Stimulated activated effector memory CD8-positive, alpha-beta T cell treated with anti-CD3 and anti-CD28 coated beads, Interleukin-12 subunit alpha, Interleukin-12 subunit beta, amount 100 ng/mL, for 72 hours (primary cell): ENCODE measurements at regions not wholly inside any gene's neighbourhood (a gene's known extent, or its start where the extent isn't known, plus 50 kb on each side); places are given as distances from the start of the nearest gene placed in this dataset.

Experiments used
- ATAC-seq: fragments of 150-1000 bp; cut with Tn5 transposase; 2 replicates; pipeline ENCODE4 v1.10.0; 2021
- DNase-seq, 2 donors: peaks; one replicate each; pipeline ENCODE4 v3.0.0; 2021 to 2022; ENCODE audit warnings: low spot score in 2 of 2
- H3K27ac Mint-ChIP-seq: one replicate; pipeline ENCODE4 v1.8.0; 2022; ENCODE audit warnings: mild to moderate bottlenecking, mixed read lengths
- H3K36me3 Mint-ChIP-seq: one replicate; pipeline ENCODE4 v1.8.0; 2022; ENCODE audit warnings: mild to moderate bottlenecking, mixed read lengths
- H3K4me1 Mint-ChIP-seq: one replicate; pipeline ENCODE4 v1.8.0; 2022; ENCODE audit warnings: mixed read lengths
- H3K4me3 Mint-ChIP-seq: one replicate; pipeline ENCODE4 v1.8.0; 2022; ENCODE audit warnings: mild to moderate bottlenecking, mixed read lengths
- H3K9me3 Mint-ChIP-seq: one replicate; pipeline ENCODE4 v1.8.0; 2022; ENCODE audit warnings: mixed read lengths

GRCh38 chr12:85352016-85352415 lies 72.0 kb downstream of the ALX1 start:
- H3K9me3 Mint-ChIP-seq = peaks cover 9% of the 10 kb centered on the region

GRCh38 chr12:85356596-85357385 lies 76.8 kb downstream of the ALX1 start:
- DNase-seq (no peak), ATAC-seq (no peak)
- H3K4me3 Mint-ChIP-seq = no peak overlapping the region
- H3K36me3 Mint-ChIP-seq = no peaks in the 10 kb centered on the region
- H3K4me1 Mint-ChIP-seq = no peaks in the 10 kb centered on the region
- no peak overlapping the region for H3K27ac Mint-ChIP-seq
- H3K9me3 Mint-ChIP-seq = peaks cover 16% of the 10 kb centered on the region

More at GRCh38 chr12:85352016-85352415, 72.0 kb downstream of the ALX1 start:
- no peak for ATAC-seq
- Mint-ChIP-seq H3K36me3 (no peaks in the 10 kb centered on the region), H3K4me3 (no peak overlapping the region), H3K4me1 (no peaks in the 10 kb centered on the region), H3K27ac (no peak overlapping the region)
- no peak for DNase-seq

- ATAC-seq = no peak
- H3K36me3 Mint-ChIP-seq = no peaks in the 10 kb centered on the region
- no peaks in the 10 kb centered on the region for H3K4me1 Mint-ChIP-seq
- H3K27ac Mint-ChIP-seq = no peak overlapping the region
- DNase-seq = no peak
- no peak overlapping the region for H3K4me3 Mint-ChIP-seq
- H3K9me3 Mint-ChIP-seq = peaks cover 17% of the 10 kb centered on the region
Measured at GRCh38 chr12:85357609-85358008, 77.6 kb downstream of the ALX1 start.

DNA sequence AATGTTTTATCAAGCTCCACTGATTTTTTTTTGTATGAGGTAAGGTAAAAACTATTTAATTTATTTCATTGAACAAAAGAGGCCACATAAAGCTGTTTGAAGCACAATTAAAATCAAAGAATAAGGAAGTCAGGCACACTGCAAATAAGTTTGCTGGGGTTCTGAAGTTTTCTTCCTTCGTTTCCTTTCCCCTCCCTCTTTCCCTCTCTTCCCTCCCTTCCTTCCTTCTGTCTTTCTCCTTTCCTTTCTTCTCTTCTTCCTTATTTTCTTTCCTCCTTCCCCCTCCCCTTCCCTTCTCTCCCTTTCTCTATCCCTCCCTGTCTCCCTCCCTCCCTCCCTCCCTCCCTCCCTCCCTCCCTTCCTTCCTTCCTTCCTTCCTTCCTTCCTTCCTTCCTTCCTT lies 78.7 kb downstream of the ALX1 start:
- H3K36me3 Mint-ChIP-seq = no peaks in the 10 kb centered on the region
- no peak for DNase-seq
- no peaks in the 10 kb centered on the region for H3K4me1 Mint-ChIP-seq
- H3K27ac Mint-ChIP-seq = no peak overlapping the region
- no peak for ATAC-seq
- H3K9me3 Mint-ChIP-seq = peaks cover 17% of the 10 kb centered on the region
- H3K4me3 Mint-ChIP-seq = no peak overlapping the region

DNA sequence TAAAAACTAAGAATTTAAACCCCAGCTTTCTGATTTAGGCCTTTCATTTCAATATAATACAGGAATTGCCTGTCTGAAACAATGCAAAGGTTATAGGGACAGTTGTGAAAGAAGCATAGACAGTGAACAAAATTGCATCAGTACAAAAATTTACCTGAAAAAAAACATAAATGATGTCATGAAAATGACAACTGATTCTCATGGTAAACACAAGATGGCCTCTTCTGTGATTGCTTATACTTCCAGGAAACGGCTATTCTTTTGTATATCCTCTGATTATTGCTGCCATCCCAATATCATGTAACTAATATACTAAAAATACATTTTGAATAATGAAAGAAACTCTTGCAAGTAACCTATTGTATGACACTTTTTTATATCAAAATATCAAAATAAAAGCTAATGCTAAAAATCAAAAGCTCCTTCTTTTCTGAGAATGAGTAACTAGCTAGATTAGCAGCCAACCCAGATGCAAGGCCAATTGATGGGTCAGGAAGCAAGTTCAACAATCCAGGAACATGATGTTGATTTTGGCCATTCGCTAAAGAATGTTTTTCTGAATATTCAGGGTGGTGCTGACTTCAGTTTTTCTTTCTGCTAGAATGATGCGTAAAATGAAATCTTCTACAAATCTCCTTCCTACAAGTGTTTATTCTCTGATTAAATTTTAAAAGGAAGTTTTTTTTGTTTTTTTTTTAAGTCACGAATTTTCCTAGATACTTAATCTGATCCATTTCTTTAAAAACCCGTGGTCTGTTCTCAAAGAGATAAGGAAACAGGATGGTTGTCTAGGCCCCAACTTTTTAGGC lies 83.6 kb downstream of the ALX1 start:
- Mint-ChIP-seq H3K4me3 (no peak overlapping the region), H3K27ac (no peak overlapping the region), H3K9me3 (peaks cover 9% of the 10 kb centered on the region), H3K36me3 (no peaks in the 10 kb centered on the region), H3K4me1 (no peaks in the 10 kb centered on the region)
- ATAC-seq = no peak
- DNase-seq = no peak

DNA sequence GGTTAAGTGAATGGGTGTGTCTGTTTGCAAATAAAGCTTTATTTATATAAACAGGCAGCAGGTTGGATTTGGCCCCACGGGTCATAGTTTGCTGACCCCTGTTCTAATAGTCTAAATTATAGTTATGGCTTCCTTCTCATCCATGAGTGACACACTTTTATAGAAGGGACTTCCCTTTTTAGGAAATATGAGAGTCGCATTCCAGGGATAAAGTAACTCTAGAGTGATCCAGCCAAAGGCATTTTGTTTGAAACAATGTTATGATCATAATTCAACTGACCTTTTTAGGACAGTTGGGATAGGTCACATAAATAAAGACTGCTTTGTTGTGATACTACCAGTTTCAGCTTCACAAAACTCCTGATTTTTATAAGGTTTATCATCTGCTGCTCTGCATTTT lies 87.9 kb downstream of the ALX1 start:
- Mint-ChIP-seq H3K4me3 (no peak overlapping the region), H3K9me3 (peaks cover 3% of the 10 kb centered on the region), H3K27ac (no peak overlapping the region), H3K36me3 (no peaks in the 10 kb centered on the region), H3K4me1 (no peaks in the 10 kb centered on the region)
- DNase-seq (no peak), ATAC-seq (no peak)

GRCh38 chr12:85369365-85370154 lies 89.5 kb downstream of the ALX1 start:
- no peaks in the 10 kb centered on the region for H3K4me1 Mint-ChIP-seq
- no peak overlapping the region for H3K27ac Mint-ChIP-seq
- no peak overlapping the region for H3K4me3 Mint-ChIP-seq
- no peak for ATAC-seq
- H3K36me3 Mint-ChIP-seq = no peaks in the 10 kb centered on the region
- peaks cover 8% of the 10 kb centered on the region for H3K9me3 Mint-ChIP-seq
- DNase-seq = no peak

GRCh38 chr12:85373045-85373444 lies 93.0 kb downstream of the ALX1 start:
- H3K27ac Mint-ChIP-seq = no peak overlapping the region
- H3K9me3 Mint-ChIP-seq = peaks cover 8% of the 10 kb centered on the region
- H3K4me3 Mint-ChIP-seq = no peak overlapping the region
- no peaks in the 10 kb centered on the region for H3K36me3 Mint-ChIP-seq
- DNase-seq = no peak
- no peaks in the 10 kb centered on the region for H3K4me1 Mint-ChIP-seq
- no peak for ATAC-seq

DNA sequence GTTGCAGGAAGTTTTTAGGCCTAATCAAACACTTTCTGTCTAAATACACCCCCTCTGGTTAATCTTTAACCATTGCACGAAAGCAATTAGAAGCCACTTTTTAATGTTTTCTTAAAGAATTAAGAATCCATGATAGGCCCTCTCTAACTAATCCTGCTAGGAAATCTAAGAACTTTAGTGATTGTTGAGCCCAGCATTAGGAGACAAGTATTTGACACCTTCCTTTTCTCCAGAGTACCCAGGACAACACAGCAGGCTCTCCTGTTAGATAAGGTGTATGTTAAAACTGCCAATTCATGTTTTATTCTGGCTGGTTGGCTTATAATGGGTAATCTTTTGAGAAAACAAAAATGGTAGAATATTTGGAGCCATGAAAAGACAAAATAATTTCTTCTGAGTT lies 95.0 kb downstream of the ALX1 start:
- no peak for DNase-seq
- H3K4me1 Mint-ChIP-seq = no peaks in the 10 kb centered on the region
- ATAC-seq = no peak
- H3K36me3 Mint-ChIP-seq = no peaks in the 10 kb centered on the region
- peaks cover 8% of the 10 kb centered on the region for H3K9me3 Mint-ChIP-seq
- H3K27ac Mint-ChIP-seq = no peak overlapping the region
- H3K4me3 Mint-ChIP-seq = no peak overlapping the region

DNA sequence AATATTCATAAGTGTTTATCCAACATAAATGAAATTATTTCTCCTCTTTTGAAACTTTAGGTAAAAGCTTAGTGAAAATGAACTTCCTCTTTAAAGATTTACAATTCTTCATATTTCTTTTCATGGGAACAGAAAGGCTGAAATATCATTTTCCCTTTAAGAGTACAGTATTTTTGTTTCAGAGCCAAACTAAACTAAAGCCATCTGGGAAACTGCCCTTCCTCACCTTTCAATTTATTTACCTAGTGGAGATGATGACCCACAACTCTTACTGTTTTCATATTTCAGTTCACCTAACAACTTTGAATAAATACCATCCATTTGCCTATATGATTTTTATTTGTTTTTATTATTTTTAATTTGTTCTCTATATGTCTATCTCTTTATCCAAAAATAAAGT lies 105.4 kb downstream of the ALX1 start:
- Mint-ChIP-seq H3K9me3 (peaks cover 15% of the 10 kb centered on the region), H3K4me3 (no peak overlapping the region), H3K4me1 (no peaks in the 10 kb centered on the region), H3K27ac (no peak overlapping the region), H3K36me3 (no peaks in the 10 kb centered on the region)
- ATAC-seq = no peak
- DNase-seq = no peak

- ATAC-seq = no peak
- Mint-ChIP-seq H3K4me1 (no peaks in the 10 kb centered on the region), H3K36me3 (no peaks in the 10 kb centered on the region), H3K9me3 (peaks cover 9% of the 10 kb centered on the region), H3K4me3 (no peak overlapping the region), H3K27ac (no peak overlapping the region)
- no peak for DNase-seq
Measured at GRCh38 chr12:85390266-85390665, 110.2 kb downstream of the ALX1 start.

GRCh38 chr12:85392508-85392907 lies 112.5 kb downstream of the ALX1 start:
- Mint-ChIP-seq H3K36me3 (no peaks in the 10 kb centered on the region), H3K4me3 (no peak overlapping the region), H3K27ac (no peak overlapping the region), H3K9me3 (peaks cover 7% of the 10 kb centered on the region), H3K4me1 (no peaks in the 10 kb centered on the region)
- no peak for ATAC-seq
- no peak for DNase-seq

DNA sequence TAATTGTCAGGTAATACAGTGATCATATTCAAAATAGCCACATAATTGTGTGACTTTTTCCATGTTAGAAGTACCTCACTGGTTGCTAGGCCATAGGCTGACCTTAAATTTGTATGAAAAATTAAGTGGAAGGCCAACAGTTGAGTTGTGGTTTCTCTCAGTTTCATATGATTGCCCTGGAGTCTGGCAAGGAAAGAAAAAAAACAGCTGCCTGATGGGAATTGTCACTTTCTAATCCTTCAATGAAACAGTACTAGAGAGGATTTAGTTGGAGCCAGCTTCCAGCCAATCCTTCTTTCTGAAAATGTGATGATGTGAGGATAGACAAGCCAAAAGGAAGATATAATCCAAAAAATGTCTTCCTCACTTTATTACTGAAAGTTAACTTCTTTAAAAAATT lies 113.6 kb downstream of the ALX1 start:
- H3K27ac Mint-ChIP-seq = no peak overlapping the region
- ATAC-seq (no peak), DNase-seq (no peak)
- H3K4me1 Mint-ChIP-seq = no peaks in the 10 kb centered on the region
- H3K36me3 Mint-ChIP-seq = no peaks in the 10 kb centered on the region
- peaks cover 7% of the 10 kb centered on the region for H3K9me3 Mint-ChIP-seq
- no peak overlapping the region for H3K4me3 Mint-ChIP-seq

GRCh38 chr12:85394065-85394464 lies 114.0 kb downstream of the ALX1 start:
- H3K36me3 Mint-ChIP-seq = no peaks in the 10 kb centered on the region
- DNase-seq = no peak
- H3K9me3 Mint-ChIP-seq = peaks cover 7% of the 10 kb centered on the region
- H3K4me3 Mint-ChIP-seq = no peak overlapping the region
- H3K4me1 Mint-ChIP-seq = no peaks in the 10 kb centered on the region
- no peak overlapping the region for H3K27ac Mint-ChIP-seq
- ATAC-seq = no peak

DNA sequence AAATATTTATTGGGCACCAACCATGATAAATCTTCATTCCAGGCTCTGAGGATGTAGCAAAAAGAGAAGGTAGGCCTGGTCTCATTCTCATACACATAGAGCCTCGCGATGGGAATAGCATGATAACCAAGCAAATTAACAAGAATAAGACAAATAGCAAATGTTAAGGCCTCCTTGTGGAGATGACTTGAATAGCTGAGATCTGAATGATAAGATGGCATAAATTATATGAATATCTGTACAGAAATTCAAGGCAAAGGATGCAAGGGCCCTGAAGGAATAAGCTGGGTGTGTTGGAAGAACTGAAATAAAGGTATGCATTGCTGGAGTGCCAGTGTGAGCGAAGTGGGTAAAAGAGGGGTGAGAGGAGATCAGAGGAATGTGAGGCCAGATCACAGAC lies 114.8 kb downstream of the ALX1 start:
- no peaks in the 10 kb centered on the region for H3K36me3 Mint-ChIP-seq
- ATAC-seq = no peak
- peaks cover 4% of the 10 kb centered on the region for H3K9me3 Mint-ChIP-seq
- no peak for DNase-seq
- H3K27ac Mint-ChIP-seq = no peak overlapping the region
- no peak overlapping the region for H3K4me3 Mint-ChIP-seq
- H3K4me1 Mint-ChIP-seq = no peaks in the 10 kb centered on the region
